ENCODE measurements at regions not wholly inside any gene's neighbourhood (a gene's known extent, or its start where the extent isn't known, plus 50 kb on each side); places are given as distances from the start of the nearest gene placed in this dataset.

GRCh38 chr14:41986083-41986645 is 379.5 kb downstream of the LRFN5 start:
- TF ChIP-seq CTCF (IDR thresholded peaks at IDR 0.05) = no peak
- TF ChIP-seq POLR2AphosphoS5 (IDR thresholded peaks at IDR 0.05; ENCODE audit: low read depth, low read length) = no peak
- no peak for TF ChIP-seq TCF7L2 (IDR thresholded peaks at IDR 0.05; ENCODE audit: low read depth, low read length)
- TF ChIP-seq REST (IDR thresholded peaks at IDR 0.05; ENCODE audit: insufficient read depth in 1 of 2, low read depth in 2 of 2, low read length in 1 of 2) = no peak

All from Panc1 (cell line).